OCI-LY3 (cell line): ENCODE measurements at regions not wholly inside any gene's neighbourhood (a gene's known extent, or its start where the extent isn't known, plus 50 kb on each side); places are given as distances from the start of the nearest gene placed in this dataset.

Experiments used
- H2AFZ ChIP-seq: fragments of 200-600, 300-600 bp; shearing (Covaris generic); 2 replicates; pipeline ENCODE4 v1.6.0; 2014; ENCODE audit warnings: antibody characterized with exemption, low read depth, low read length
- H3K27ac ChIP-seq: fragments of 200-600, 300-600 bp; sonication (generic); 2 replicates; pipeline ENCODE4 v1.5.1; 2014; ENCODE audit warnings: mild to moderate bottlenecking, low read length, moderate library complexity, mixed read lengths
- H3K27me3 ChIP-seq: fragments of 200-600, 300-600 bp; sonication (generic); 2 replicates; pipeline ENCODE4 v1.6.1; 2014; ENCODE audit warnings: low read depth, low read length, mixed read lengths
- H3K36me3 ChIP-seq: fragments of 200-600, 300-600 bp; sonication (generic); replicated peaks from 2 replicates; pipeline ENCODE3; 2014; ENCODE audit warnings: low read depth, low read length, mixed read lengths
- H3K4me1 ChIP-seq: fragments of 300-600, 200-600 bp; sonication (generic); 2 replicates; pipeline ENCODE4 v1.6.1; 2014; ENCODE audit warnings: low read length, mixed read lengths
- H3K4me2 ChIP-seq: fragments of 200-600, 300-600 bp; sonication (generic); 2 replicates; pipeline ENCODE4 v1.6.1; 2014; ENCODE audit warnings: low read length, mixed read lengths
- H3K4me3 ChIP-seq: fragments of 300-600, 200-600 bp; sonication (generic); 2 replicates; pipeline ENCODE4 v1.5.1; 2014; ENCODE audit warnings: antibody characterized with exemption, mild to moderate bottlenecking, low read length, moderate library complexity
- H3K79me2 ChIP-seq: fragments of 300-600, 200-600 bp; shearing (Covaris generic); 2 replicates; pipeline ENCODE4 v1.6.1; 2014; ENCODE audit warnings: mild to moderate bottlenecking, low read length, mixed read lengths
- H3K9ac ChIP-seq: fragments of 300-600, 200-600 bp; shearing (Covaris generic); 2 replicates; pipeline ENCODE4 v1.6.0; 2014; ENCODE audit warnings: mild to moderate bottlenecking, low read length, moderate library complexity
- H3K9me3 ChIP-seq: fragments of 200-600, 300-600 bp; shearing (Covaris generic); 2 replicates; pipeline ENCODE4 v1.6.1; 2014; ENCODE audit warnings: low read length, mixed read lengths; ENCODE audit not compliant: insufficient read depth
- H4K20me1 ChIP-seq: fragments of 200-600, 300-600 bp; sonication (generic); 2 replicates; pipeline ENCODE4 v1.6.1; 2016; ENCODE audit warnings: low read length, mixed read lengths; ENCODE audit not compliant: insufficient read depth
- CTCF ChIP-seq: fragments of 200-600, 300-600 bp; sonication (generic); IDR thresholded peaks from 2 replicates; pipeline ENCODE4 v1.5.1; 2014; ENCODE audit warnings: antibody characterized with exemption, low read length, low read depth
- EZH2phosphoT487 ChIP-seq: fragments of 200-600 bp; shearing (Covaris generic); IDR thresholded peaks from 2 replicates; pipeline ENCODE4 v1.6.1; 2018; ENCODE audit warnings: antibody characterized with exemption, mixed run types, low read depth

- Histone ChIP-seq H3K4me2 (no peak overlapping the region), H3K27me3 (no peaks in the 10 kb centered on the region), H4K20me1 (no peaks in the 10 kb centered on the region), H3K9ac (no peak overlapping the region), H3K9me3 (no peaks in the 10 kb centered on the region), H2AFZ (no peak overlapping the region), H3K27ac (no peak overlapping the region), H3K79me2 (no peaks in the 10 kb centered on the region), H3K4me3 (no peak overlapping the region), H3K36me3 (no peaks in the 10 kb centered on the region), H3K4me1 (no peaks in the 10 kb centered on the region)
- TF ChIP-seq CTCF (no peak), EZH2phosphoT487 (no peak)
These were observed 119.2 kb downstream of the CARTPT start for GRCh38 chr5:71838286-71838685.

- H3K36me3 ChIP-seq: no peaks in the 10 kb centered on the region
- no peaks in the 10 kb centered on the region for H3K79me2 ChIP-seq
- no peak overlapping the region for H3K9ac ChIP-seq
- H3K4me1 ChIP-seq: no peaks in the 10 kb centered on the region
- no peak overlapping the region for H3K4me3 ChIP-seq
- no peaks in the 10 kb centered on the region for H3K27me3 ChIP-seq
- no peaks in the 10 kb centered on the region for H4K20me1 ChIP-seq
- H2AFZ ChIP-seq: no peak overlapping the region
- TF ChIP-seq EZH2phosphoT487 (no peak), CTCF (no peak)
- H3K9me3 ChIP-seq: no peaks in the 10 kb centered on the region
- no peak overlapping the region for H3K4me2 ChIP-seq
- no peak overlapping the region for H3K27ac ChIP-seq
These were observed 120.2 kb downstream of the CARTPT start for GRCh38 chr5:71839096-71839884.

GRCh38 chr5:71841107-71841506, 122.0 kb downstream of the CARTPT start:
- H3K79me2 ChIP-seq: no peaks in the 10 kb centered on the region
- no peak overlapping the region for H3K27ac ChIP-seq
- no peaks in the 10 kb centered on the region for H4K20me1 ChIP-seq
- H3K4me3 ChIP-seq: no peak overlapping the region
- H3K4me1 ChIP-seq: no peaks in the 10 kb centered on the region
- H2AFZ ChIP-seq: no peak overlapping the region
- TF ChIP-seq EZH2phosphoT487: no peak
- no peak for TF ChIP-seq CTCF
- no peaks in the 10 kb centered on the region for H3K27me3 ChIP-seq
- no peaks in the 10 kb centered on the region for H3K9me3 ChIP-seq
- no peak overlapping the region for H3K4me2 ChIP-seq
- no peaks in the 10 kb centered on the region for H3K36me3 ChIP-seq
- H3K9ac ChIP-seq: no peak overlapping the region

- H3K27ac ChIP-seq: no peak overlapping the region
- H3K9ac ChIP-seq: no peak overlapping the region
- no peaks in the 10 kb centered on the region for H3K4me1 ChIP-seq
- no peaks in the 10 kb centered on the region for H3K27me3 ChIP-seq
- no peaks in the 10 kb centered on the region for H3K36me3 ChIP-seq
- no peaks in the 10 kb centered on the region for H4K20me1 ChIP-seq
- no peak overlapping the region for H3K4me3 ChIP-seq
- TF ChIP-seq CTCF (no peak), EZH2phosphoT487 (no peak)
- H3K79me2 ChIP-seq: no peaks in the 10 kb centered on the region
- H3K4me2 ChIP-seq: no peak overlapping the region
- no peak overlapping the region for H2AFZ ChIP-seq
- H3K9me3 ChIP-seq: no peaks in the 10 kb centered on the region
These were observed 124.0 kb downstream of the CARTPT start for GRCh38 chr5:71843111-71843510.
